ENCODE measurements at regions not wholly inside any gene's neighbourhood (a gene's known extent, or its start where the extent isn't known, plus 50 kb on each side); places are given as distances from the start of the nearest gene placed in this dataset.

- Mint-ChIP-seq H3K4me3 (no peak overlapping the region), H3K9me3 (no peaks in the 10 kb centered on the region), H3K4me1 (peaks cover 32% of the 10 kb centered on the region), H3K36me3 (ENCODE audit: low read depth) (no peaks in the 10 kb centered on the region), H3K27me3 (ENCODE audit: low read depth, poor library complexity) (peaks cover 3% of the 10 kb centered on the region), H3K27ac (peak overlapping the region; percentile 58)
- no peak for DNase-seq
- TF ChIP-seq, protein P1, sequence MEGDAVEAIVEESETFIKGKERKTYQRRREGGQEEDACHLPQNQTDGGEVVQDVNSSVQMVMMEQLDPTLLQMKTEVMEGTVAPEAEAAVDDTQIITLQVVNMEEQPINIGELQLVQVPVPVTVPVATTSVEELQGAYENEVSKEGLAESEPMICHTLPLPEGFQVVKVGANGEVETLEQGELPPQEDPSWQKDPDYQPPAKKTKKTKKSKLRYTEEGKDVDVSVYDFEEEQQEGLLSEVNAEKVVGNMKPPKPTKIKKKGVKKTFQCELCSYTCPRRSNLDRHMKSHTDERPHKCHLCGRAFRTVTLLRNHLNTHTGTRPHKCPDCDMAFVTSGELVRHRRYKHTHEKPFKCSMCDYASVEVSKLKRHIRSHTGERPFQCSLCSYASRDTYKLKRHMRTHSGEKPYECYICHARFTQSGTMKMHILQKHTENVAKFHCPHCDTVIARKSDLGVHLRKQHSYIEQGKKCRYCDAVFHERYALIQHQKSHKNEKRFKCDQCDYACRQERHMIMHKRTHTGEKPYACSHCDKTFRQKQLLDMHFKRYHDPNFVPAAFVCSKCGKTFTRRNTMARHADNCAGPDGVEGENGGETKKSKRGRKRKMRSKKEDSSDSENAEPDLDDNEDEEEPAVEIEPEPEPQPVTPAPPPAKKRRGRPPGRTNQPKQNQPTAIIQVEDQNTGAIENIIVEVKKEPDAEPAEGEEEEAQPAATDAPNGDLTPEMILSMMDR (IDR thresholded peaks at IDR 0.05) = no peak
Measured at GRCh38 chr12:46462641-46463355, 90.2 kb upstream of the SLC38A2 start.

- no peak overlapping the region for H3K4me3 Mint-ChIP-seq
- H3K27ac Mint-ChIP-seq = peak overlapping the region; percentile 68
- no peaks in the 10 kb centered on the region for H3K9me3 Mint-ChIP-seq
- H3K4me1 Mint-ChIP-seq = peaks cover 32% of the 10 kb centered on the region
- H3K36me3 Mint-ChIP-seq (ENCODE audit: low read depth) = no peaks in the 10 kb centered on the region
- no peak for DNase-seq
- peaks cover 3% of the 10 kb centered on the region for H3K27me3 Mint-ChIP-seq (ENCODE audit: low read depth, poor library complexity)
- TF ChIP-seq, protein P1 (IDR thresholded peaks at IDR 0.05) = no peak
Measured at GRCh38 chr12:46461907-46462640, 89.5 kb upstream of the SLC38A2 start.

DNA sequence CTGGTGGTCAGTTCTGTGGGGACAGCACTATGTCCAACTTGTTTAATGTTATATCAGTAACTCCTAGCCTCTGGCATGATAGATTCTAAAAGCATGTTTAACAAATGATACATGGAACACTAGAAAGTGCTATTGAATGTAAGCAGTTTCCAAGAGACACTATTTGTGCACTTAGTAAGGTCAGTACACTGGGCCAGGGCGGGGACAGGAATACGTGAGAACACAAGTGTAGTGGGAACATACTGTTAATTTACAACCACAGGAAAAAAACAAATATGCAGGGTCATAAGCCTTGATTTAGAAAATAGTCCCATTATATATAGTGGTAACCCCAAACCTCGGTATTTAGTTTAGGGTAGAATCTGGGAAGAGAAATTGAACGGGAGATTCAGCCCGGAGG lies 88.9 kb upstream of the SLC38A2 start:
- Mint-ChIP-seq H3K27ac (no peak overlapping the region), H3K36me3 (ENCODE audit: low read depth) (no peaks in the 10 kb centered on the region), H3K9me3 (no peaks in the 10 kb centered on the region), H3K27me3 (ENCODE audit: low read depth, poor library complexity) (peaks cover 3% of the 10 kb centered on the region), H3K4me3 (peak overlapping the region; percentile 7), H3K4me1 (peaks cover 32% of the 10 kb centered on the region)
- TF ChIP-seq, protein P1 (IDR thresholded peaks at IDR 0.05) = no peak
- no peak for DNase-seq

- TF ChIP-seq, protein P1 (IDR thresholded peaks at IDR 0.05) = no peak
- Mint-ChIP-seq H3K27me3 (ENCODE audit: low read depth, poor library complexity) (peaks cover 3% of the 10 kb centered on the region), H3K9me3 (no peaks in the 10 kb centered on the region), H3K4me1 (peaks cover 32% of the 10 kb centered on the region), H3K4me3 (no peak overlapping the region), H3K36me3 (ENCODE audit: low read depth) (no peaks in the 10 kb centered on the region), H3K27ac (no peak overlapping the region)
- DNase-seq = no peak
Measured at GRCh38 chr12:46460682-46461210, 88.2 kb upstream of the SLC38A2 start.

DNA sequence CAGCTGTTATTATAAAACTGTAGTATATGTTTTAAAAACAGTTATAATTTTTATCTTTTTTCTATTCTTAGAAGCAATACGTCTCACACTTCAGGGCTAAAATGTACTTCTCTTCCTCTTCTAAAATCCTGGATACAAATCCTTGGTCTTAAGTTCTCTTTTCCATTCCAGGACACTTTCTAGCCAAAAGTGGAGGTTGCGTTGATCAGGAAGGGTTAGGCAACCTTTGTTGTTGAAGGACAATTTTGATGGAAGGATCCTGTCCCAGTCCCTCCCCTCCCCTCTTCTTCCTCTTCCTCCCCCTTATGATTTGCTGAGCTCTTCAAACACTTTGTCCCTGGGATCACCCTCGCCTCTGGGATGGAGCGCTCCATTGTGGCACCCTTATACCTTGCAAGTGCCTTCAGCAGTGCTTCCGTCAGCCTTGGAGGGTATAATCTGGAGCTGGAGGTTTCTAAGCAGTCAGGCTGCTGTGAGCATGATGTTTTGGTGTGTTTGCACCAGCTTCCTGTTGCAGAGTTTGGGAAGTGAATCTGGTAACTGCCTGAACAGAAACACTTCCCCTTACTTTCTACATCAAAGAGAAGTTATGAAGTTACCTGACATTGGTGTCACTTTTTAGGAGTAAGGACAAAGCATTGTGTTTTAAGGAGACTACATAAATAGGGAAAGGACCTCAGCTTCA lies 87.4 kb upstream of the SLC38A2 start:
- H3K9me3 Mint-ChIP-seq = no peaks in the 10 kb centered on the region
- H3K27me3 Mint-ChIP-seq (ENCODE audit: low read depth, poor library complexity) = no peaks in the 10 kb centered on the region
- H3K27ac Mint-ChIP-seq = peak overlapping the region; percentile 64
- H3K4me3 Mint-ChIP-seq = no peak overlapping the region
- no peaks in the 10 kb centered on the region for H3K36me3 Mint-ChIP-seq (ENCODE audit: low read depth)
- H3K4me1 Mint-ChIP-seq = peaks cover 32% of the 10 kb centered on the region
- TF ChIP-seq, protein P1 (IDR thresholded peaks at IDR 0.05) = no peak
- no peak for DNase-seq

All from nephron progenitor cell (in vitro differentiated cells).